NB4 (cell line): ENCODE measurements at regions not wholly inside any gene's neighbourhood (a gene's known extent, or its start where the extent isn't known, plus 50 kb on each side); places are given as distances from the start of the nearest gene placed in this dataset.
"Not testable (repeated sequence)": the region's sequence is repeated elsewhere in the genome, so short reads cannot be mapped to it uniquely, and the experiment has no call there.

Source experiments
- MAX ChIP-seq: IDR thresholded peaks from 2 replicates; pipeline ENCODE4 v1.6.1; 2011; ENCODE audit warnings: low read depth, low read length
- MYC ChIP-seq: IDR thresholded peaks from 2 replicates; pipeline ENCODE4 v1.6.1; 2011; ENCODE audit warnings: low read depth, low read length
- POLR2A ChIP-seq: IDR thresholded peaks from 2 replicates; pipeline ENCODE4 v1.6.1; 2011; ENCODE audit warnings: mild to moderate bottlenecking; ENCODE audit not compliant: insufficient read length; ENCODE audit errors: extremely low read depth
- TF ChIP-seq, protein P1 (sequence below): IDR thresholded peaks from one replicate; pipeline ENCODE4 v1.5.1; 2012; ENCODE audit warnings: low read depth, low read length

DNA sequence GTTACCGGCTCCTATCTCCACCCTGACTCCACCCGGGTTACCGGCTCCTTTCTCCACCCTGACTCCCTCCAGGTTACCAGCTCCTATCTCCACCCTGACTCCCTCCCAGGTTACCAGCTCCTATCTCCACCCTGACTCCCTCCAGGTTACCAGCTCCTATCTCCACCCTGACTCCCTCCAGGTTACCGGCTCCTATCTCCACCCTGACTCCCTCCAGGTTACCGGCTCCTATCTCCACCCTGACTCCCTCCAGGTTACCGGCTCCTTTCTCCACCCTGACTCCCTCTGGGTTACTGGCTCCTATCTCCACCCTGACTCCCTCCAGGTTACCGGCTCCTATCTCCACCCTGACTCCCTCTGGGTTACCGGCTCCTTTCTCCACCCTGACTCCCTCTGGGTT lies 97.9 kb upstream of the RBM19 start:
- TF ChIP-seq, protein P1, sequence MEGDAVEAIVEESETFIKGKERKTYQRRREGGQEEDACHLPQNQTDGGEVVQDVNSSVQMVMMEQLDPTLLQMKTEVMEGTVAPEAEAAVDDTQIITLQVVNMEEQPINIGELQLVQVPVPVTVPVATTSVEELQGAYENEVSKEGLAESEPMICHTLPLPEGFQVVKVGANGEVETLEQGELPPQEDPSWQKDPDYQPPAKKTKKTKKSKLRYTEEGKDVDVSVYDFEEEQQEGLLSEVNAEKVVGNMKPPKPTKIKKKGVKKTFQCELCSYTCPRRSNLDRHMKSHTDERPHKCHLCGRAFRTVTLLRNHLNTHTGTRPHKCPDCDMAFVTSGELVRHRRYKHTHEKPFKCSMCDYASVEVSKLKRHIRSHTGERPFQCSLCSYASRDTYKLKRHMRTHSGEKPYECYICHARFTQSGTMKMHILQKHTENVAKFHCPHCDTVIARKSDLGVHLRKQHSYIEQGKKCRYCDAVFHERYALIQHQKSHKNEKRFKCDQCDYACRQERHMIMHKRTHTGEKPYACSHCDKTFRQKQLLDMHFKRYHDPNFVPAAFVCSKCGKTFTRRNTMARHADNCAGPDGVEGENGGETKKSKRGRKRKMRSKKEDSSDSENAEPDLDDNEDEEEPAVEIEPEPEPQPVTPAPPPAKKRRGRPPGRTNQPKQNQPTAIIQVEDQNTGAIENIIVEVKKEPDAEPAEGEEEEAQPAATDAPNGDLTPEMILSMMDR = not testable (repeated sequence)
- not testable (repeated sequence) for TF ChIP-seq MAX, POLR2A, MYC
